GM12878 (cell line): ENCODE measurements at regions not wholly inside any gene's neighbourhood (a gene's known extent, or its start where the extent isn't known, plus 50 kb on each side); places are given as distances from the start of the nearest gene placed in this dataset.

Source experiments
- ATAC-seq: fragments of 200-7000 bp; cut with Tn5 transposase; 3 replicates; pipeline ENCODE4 v1.9.1; 2020; ENCODE audit warnings: mild to moderate bottlenecking, moderate library complexity
- BruUV-seq: library from RNA; stranded (reverse); fragments of 400-500 nt; replicated peaks from 2 replicates; lab custom pipeline; 2021; lab: Mats Ljungman, UMichigan
- CTCF ChIA-PET: fragments of 300-600 bp; sonication (Branson Sonifier 250); formaldehyde crosslinking; extraction: SDS; loops from one replicate; lab custom pipeline; 2021; ENCODE audit warnings: inconsistent platforms; lab: Yijun Ruan, JAX
- POLR2A ChIA-PET: fragments of 350-600 bp; formaldehyde crosslinking; extraction: SDS; loops from one replicate; lab custom pipeline; 2021; ENCODE audit warnings: inconsistent platforms; lab: Charles Lee
- RAD21 ChIA-PET: fragments of 300-600 bp; sonication (Branson Sonifier 250); formaldehyde crosslinking; loops from one replicate; lab custom pipeline; 2023; ENCODE audit warnings: antibody characterized with exemption; ENCODE audit not compliant: unreplicated experiment; lab: Charles Lee
- SMC1A ChIA-PET: fragments of 300-600 bp; sonication (Branson Sonifier 250); formaldehyde crosslinking; loops from one replicate; lab custom pipeline; 2023; ENCODE audit not compliant: unreplicated experiment, uncharacterized antibody; lab: Charles Lee
- DNase-seq: peaks from one replicate; pipeline ENCODE4 v3.0.0-alpha.2; 2011; ENCODE audit warnings: low read depth, low spot score
- FAIRE-seq: peaks from 3 replicates; lab custom pipeline; 2011; peaks lifted over from hg19 to GRCh38; lab: Jason Lieb, UNC
- H2AFZ ChIP-seq: 2 replicates; pipeline ENCODE4 v1.6.0; 2011; ENCODE audit warnings: low read depth, low read length, control low read depth; ENCODE audit not compliant: control insufficient read depth
- H3K27ac ChIP-seq: 2 replicates; pipeline ENCODE4 v1.5.1; 2011; ENCODE audit warnings: control low read depth; ENCODE audit not compliant: control insufficient read depth, insufficient read depth
- H3K27me3 ChIP-seq, 2 experiments: replicated peaks in 1 of 2; 2 replicates each; pipeline versions ENCODE4 v1.6.0 to v1.6.1; 2011; ENCODE audit warnings: low read length in 1 of 2; ENCODE audit not compliant: control insufficient read depth in 2 of 2, insufficient read depth in 2 of 2
- H3K36me3 ChIP-seq, 2 experiments: 2 replicates each; pipeline ENCODE4 v1.5.1; 2011; ENCODE audit warnings: low read length in 1 of 2; ENCODE audit not compliant: control insufficient read depth in 2 of 2, insufficient read depth in 2 of 2
- H3K4me1 ChIP-seq: 2 replicates; pipeline ENCODE4 v1.6.1; 2011; ENCODE audit warnings: mild to moderate bottlenecking, low read length, moderate library complexity, mixed read lengths; ENCODE audit not compliant: control insufficient read depth, insufficient read depth
- H3K4me2 ChIP-seq: 2 replicates; pipeline ENCODE4 v1.6.0; 2011; ENCODE audit warnings: control low read depth; ENCODE audit not compliant: control insufficient read depth, insufficient read depth
- H3K4me3 ChIP-seq: fragments of 200-600 bp; sonication (generic); 2 replicates; pipeline ENCODE4 v1.5.1; 2016
- H3K79me2 ChIP-seq: 2 replicates; pipeline ENCODE4 v1.6.0; 2011; ENCODE audit warnings: low read length; ENCODE audit not compliant: control insufficient read depth, insufficient read depth
- H3K9ac ChIP-seq: 2 replicates; pipeline ENCODE4 v1.8.0; 2011; ENCODE audit warnings: low read length, control low read depth, mixed read lengths; ENCODE audit not compliant: control insufficient read depth, insufficient read depth
- H3K9me3 ChIP-seq: replicated peaks from 3 replicates; pipeline ENCODE4 v1.5.1; 2011; ENCODE audit warnings: mild to moderate bottlenecking, low read length; ENCODE audit not compliant: control insufficient read depth, insufficient read depth
- H4K20me1 ChIP-seq: 2 replicates; pipeline ENCODE4 v1.6.0; 2011; ENCODE audit not compliant: control insufficient read depth, insufficient read depth
- EED ChIP-seq: sonication (generic); IDR thresholded peaks from 2 replicates; pipeline ENCODE4 v1.6.1; 2016; ENCODE audit warnings: antibody characterized with exemption, low read depth
- ESRRA ChIP-seq: IDR thresholded peaks from 2 replicates; pipeline ENCODE4 v1.6.1; 2012; ENCODE audit warnings: mild to moderate bottlenecking, low read length, improper control_type of control experiment
- FOXM1 ChIP-seq: IDR thresholded peaks from 2 replicates; pipeline ENCODE4 v1.6.1; 2012; ENCODE audit warnings: low read depth, mild to moderate bottlenecking, inconsistent platforms, low read length, moderate library complexity
- JUND ChIP-seq: IDR thresholded peaks from 2 replicates; pipeline ENCODE4 v1.6.1; 2012; ENCODE audit warnings: low read depth, mild to moderate bottlenecking, low read length, improper control_type of control experiment, moderate library complexity
- MTA2 ChIP-seq: fragments of 450-650 bp; IDR thresholded peaks from 2 replicates; pipeline ENCODE4 v1.6.1; 2016; ENCODE audit warnings: low read depth, mild to moderate bottlenecking, moderate library complexity
- PML ChIP-seq: IDR thresholded peaks from 2 replicates; pipeline ENCODE4 v1.6.1; 2012; ENCODE audit warnings: low read length, inconsistent platforms
- POLR2AphosphoS2 ChIP-seq: IDR thresholded peaks from 2 replicates; pipeline ENCODE4 v1.6.1; 2011; ENCODE audit warnings: low read depth, mild to moderate bottlenecking, low read length, improper control_type of control experiment, moderate library complexity
- RELA ChIP-seq: fragments of 450-650 bp; IDR thresholded peaks from 2 replicates; pipeline ENCODE4 v1.8.0; 2014; ENCODE audit warnings: borderline replicate concordance; ENCODE audit not compliant: partially characterized antibody
- SIX5 ChIP-seq: IDR thresholded peaks from 2 replicates; pipeline ENCODE4 v1.6.1; 2011; ENCODE audit warnings: mild to moderate bottlenecking, low read depth, low read length, moderate library complexity; ENCODE audit not compliant: severe bottlenecking
- SMAD5 ChIP-seq: IDR thresholded peaks from 2 replicates; pipeline ENCODE4 v1.6.1; 2016; ENCODE audit warnings: antibody characterized with exemption, low read depth
- TCF12 ChIP-seq: IDR thresholded peaks from 2 replicates; pipeline ENCODE4 v1.6.1; 2011; ENCODE audit warnings: low read depth, mild to moderate bottlenecking, low read length
- TCF7 ChIP-seq: IDR thresholded peaks from 2 replicates; pipeline ENCODE4 v1.6.1; 2014; ENCODE audit warnings: antibody characterized with exemption, borderline replicate concordance
- YBX1 ChIP-seq: fragments of 450-650 bp; IDR thresholded peaks from 2 replicates; pipeline ENCODE4 v1.6.1; 2016; ENCODE audit warnings: antibody characterized with exemption
- ZSCAN29 ChIP-seq: fragments of 450-650 bp; IDR thresholded peaks from 2 replicates; pipeline ENCODE4 v1.6.1; 2017; ENCODE audit warnings: mild to moderate bottlenecking, moderate library complexity
- WGBS: methylation state at CpG from one replicate; pipeline ENCODE4 v1.1.6; 2016; ENCODE audit warnings: low lambda C conversion rate; ENCODE audit not compliant: insufficient replicate concordance, insufficient coverage; ENCODE audit errors: missing lambda C conversion rate; 5-methylcytosine and 5-hydroxymethylcytosine counted together
- in situ Hi-C: fragments of 300-500 bp; cut with MboI; formaldehyde crosslinking; loops from 9 replicates; pipeline ENCODE4 v1.14.3; 2018; ENCODE audit warnings: mixed read lengths
- intact Hi-C: fragments of 100-400 bp; cut with micrococcal nuclease; formaldehyde crosslinking; loops from one replicate; pipeline ENCODE4 v1.14.2; 2022; ENCODE audit not compliant: unreplicated experiment
- TF ChIP-seq, protein P1 (sequence below), 3 experiments: IDR thresholded peaks in 2 of 3; conservative IDR thresholded peaks in 1 of 3; 2 replicates each; pipeline ENCODE4 v1.5.1; 2011; ENCODE audit warnings: low read depth in 3 of 3, low read length in 3 of 3, mild to moderate bottlenecking in 3 of 3, control low read depth in 2 of 3, moderate library complexity in 2 of 3, inconsistent platforms in 1 of 3, mixed read lengths in 1 of 3; ENCODE audit not compliant: control insufficient read depth in 2 of 3, insufficient read depth in 1 of 3; ENCODE audit errors: extremely low read depth in 1 of 3
- TF ChIP-seq, protein P2 (sequence below): IDR thresholded peaks from 2 replicates; pipeline ENCODE4 v1.6.1; 2012; ENCODE audit warnings: low read length, inconsistent platforms
- TF ChIP-seq, protein P3 (sequence below): fragments of 150-350 bp; IDR thresholded peaks from 2 replicates; pipeline ENCODE4 v1.6.1; 2016; ENCODE audit warnings: low read depth, low read length

DNA sequence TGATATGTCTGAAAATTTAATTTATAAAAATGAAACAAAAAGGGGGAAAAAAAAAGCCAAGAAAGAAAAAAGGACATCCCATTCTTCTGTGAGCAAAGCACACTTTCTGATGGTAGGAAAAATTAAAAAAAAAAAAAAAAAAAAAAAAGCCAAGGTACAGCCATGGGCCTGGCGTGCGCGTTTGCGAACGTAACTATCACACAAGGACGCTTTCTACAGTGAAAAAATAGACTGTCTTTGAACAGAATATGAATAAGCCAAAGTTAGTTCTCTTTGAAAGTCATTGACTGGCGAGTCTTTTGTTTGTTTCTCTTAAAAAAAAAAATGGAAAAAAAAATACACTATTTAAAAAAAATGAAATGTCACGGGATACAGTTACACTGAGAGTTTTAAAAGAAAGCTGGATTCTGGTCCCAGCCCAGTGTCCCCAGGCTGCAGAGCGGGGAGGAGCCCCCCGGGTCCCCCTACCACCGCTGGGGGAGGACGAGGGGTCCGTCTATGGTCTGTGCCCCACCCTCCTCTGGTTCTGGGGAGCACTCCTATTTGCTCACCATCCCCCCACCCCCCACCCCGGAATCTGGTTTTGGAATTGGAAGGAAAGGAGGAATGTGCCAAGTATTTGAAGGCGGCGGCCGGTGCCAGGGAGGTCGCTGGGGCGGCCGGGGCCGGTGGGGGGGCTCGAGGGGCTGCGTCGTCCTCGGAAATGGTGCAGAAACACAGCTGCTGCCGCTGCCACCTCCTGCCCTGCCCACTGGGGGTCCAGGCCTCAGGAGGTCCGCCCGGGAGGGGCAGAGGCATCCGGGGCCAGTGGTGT, 134.5 kb downstream of the PTPRS start:
- Histone ChIP-seq H3K79me2 (no peaks in the 10 kb centered on the region), H3K9ac (no peak overlapping the region), H3K4me2 (no peak overlapping the region), H3K36me3 (no peaks in the 10 kb centered on the region), H3K4me3 (no peak overlapping the region), H3K9me3 (no peaks in the 10 kb centered on the region; the same call in 2 of the 3 replicates), H4K20me1 (no peaks in the 10 kb centered on the region), H3K27ac (no peak overlapping the region), H3K4me1 (no peaks in the 10 kb centered on the region), H2AFZ (no peak overlapping the region), H3K27me3 (no peaks in the 10 kb centered on the region)
- intact Hi-C loops = no loop called here
- ChIA-PET RAD21 (no interaction called here), POLR2A (no interaction called here), SMC1A (no interaction called here), CTCF (no interaction called here)
- FAIRE-seq (no peak), DNase-seq (no peak), ATAC-seq (no peak)
- WGBS = 49% methylated on average over 18 of the region's 29 CpGs
- TF ChIP-seq ZSCAN29 = no peak
- no peak for TF ChIP-seq PML
- TF ChIP-seq SIX5 = no peak
- no peak for TF ChIP-seq RELA
- TF ChIP-seq, protein P1, sequence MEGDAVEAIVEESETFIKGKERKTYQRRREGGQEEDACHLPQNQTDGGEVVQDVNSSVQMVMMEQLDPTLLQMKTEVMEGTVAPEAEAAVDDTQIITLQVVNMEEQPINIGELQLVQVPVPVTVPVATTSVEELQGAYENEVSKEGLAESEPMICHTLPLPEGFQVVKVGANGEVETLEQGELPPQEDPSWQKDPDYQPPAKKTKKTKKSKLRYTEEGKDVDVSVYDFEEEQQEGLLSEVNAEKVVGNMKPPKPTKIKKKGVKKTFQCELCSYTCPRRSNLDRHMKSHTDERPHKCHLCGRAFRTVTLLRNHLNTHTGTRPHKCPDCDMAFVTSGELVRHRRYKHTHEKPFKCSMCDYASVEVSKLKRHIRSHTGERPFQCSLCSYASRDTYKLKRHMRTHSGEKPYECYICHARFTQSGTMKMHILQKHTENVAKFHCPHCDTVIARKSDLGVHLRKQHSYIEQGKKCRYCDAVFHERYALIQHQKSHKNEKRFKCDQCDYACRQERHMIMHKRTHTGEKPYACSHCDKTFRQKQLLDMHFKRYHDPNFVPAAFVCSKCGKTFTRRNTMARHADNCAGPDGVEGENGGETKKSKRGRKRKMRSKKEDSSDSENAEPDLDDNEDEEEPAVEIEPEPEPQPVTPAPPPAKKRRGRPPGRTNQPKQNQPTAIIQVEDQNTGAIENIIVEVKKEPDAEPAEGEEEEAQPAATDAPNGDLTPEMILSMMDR (IDR thresholded peaks at IDR 0.05 in 2 of 3, conservative IDR thresholded peaks at IDR 0.05 in 1 of 3; ENCODE audit: control insufficient read depth in 2 of 3, extremely low read depth in 1 of 3, insufficient read depth in 1 of 3, low read depth in 3 of 3, low read length in 3 of 3) = no peak
- TF ChIP-seq ESRRA = no peak
- TF ChIP-seq, protein P2, sequence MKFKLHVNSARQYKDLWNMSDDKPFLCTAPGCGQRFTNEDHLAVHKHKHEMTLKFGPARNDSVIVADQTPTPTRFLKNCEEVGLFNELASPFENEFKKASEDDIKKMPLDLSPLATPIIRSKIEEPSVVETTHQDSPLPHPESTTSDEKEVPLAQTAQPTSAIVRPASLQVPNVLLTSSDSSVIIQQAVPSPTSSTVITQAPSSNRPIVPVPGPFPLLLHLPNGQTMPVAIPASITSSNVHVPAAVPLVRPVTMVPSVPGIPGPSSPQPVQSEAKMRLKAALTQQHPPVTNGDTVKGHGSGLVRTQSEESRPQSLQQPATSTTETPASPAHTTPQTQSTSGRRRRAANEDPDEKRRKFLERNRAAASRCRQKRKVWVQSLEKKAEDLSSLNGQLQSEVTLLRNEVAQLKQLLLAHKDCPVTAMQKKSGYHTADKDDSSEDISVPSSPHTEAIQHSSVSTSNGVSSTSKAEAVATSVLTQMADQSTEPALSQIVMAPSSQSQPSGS = no peak
- TF ChIP-seq MTA2 = no peak
- no peak for TF ChIP-seq YBX1
- TF ChIP-seq JUND = no peak
- no peak for TF ChIP-seq POLR2AphosphoS2
- TF ChIP-seq TCF7 = no peak
- TF ChIP-seq, protein P3, sequence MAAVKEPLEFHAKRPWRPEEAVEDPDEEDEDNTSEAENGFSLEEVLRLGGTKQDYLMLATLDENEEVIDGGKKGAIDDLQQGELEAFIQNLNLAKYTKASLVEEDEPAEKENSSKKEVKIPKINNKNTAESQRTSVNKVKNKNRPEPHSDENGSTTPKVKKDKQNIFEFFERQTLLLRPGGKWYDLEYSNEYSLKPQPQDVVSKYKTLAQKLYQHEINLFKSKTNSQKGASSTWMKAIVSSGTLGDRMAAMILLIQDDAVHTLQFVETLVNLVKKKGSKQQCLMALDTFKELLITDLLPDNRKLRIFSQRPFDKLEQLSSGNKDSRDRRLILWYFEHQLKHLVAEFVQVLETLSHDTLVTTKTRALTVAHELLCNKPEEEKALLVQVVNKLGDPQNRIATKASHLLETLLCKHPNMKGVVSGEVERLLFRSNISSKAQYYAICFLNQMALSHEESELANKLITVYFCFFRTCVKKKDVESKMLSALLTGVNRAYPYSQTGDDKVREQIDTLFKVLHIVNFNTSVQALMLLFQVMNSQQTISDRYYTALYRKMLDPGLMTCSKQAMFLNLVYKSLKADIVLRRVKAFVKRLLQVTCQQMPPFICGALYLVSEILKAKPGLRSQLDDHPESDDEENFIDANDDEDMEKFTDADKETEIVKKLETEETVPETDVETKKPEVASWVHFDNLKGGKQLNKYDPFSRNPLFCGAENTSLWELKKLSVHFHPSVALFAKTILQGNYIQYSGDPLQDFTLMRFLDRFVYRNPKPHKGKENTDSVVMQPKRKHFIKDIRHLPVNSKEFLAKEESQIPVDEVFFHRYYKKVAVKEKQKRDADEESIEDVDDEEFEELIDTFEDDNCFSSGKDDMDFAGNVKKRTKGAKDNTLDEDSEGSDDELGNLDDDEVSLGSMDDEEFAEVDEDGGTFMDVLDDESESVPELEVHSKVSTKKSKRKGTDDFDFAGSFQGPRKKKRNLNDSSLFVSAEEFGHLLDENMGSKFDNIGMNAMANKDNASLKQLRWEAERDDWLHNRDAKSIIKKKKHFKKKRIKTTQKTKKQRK = no peak
- TF ChIP-seq TCF12 = no peak
- no peak for TF ChIP-seq EED
- TF ChIP-seq FOXM1 = no peak
- TF ChIP-seq SMAD5 = no peak
- in situ Hi-C loops = no loop called here
- BruUV-seq = no TSS peak
